GM19324 (cell line): ENCODE measurements at regions not wholly inside any gene's neighbourhood (a gene's known extent, or its start where the extent isn't known, plus 50 kb on each side); places are given as distances from the start of the nearest gene placed in this dataset.

Experiments
- ATAC-seq: cut with Tn5 transposase; IDR thresholded peaks from one replicate; pipeline ENCODE4 v1.9.1; 2021; ENCODE audit warnings: mild to moderate bottlenecking, moderate library complexity; ENCODE audit not compliant: unreplicated experiment, low FRiP score

GRCh38 chr13:34883396-34883795 lies 58.7 kb upstream of the NBEA start:
- ATAC-seq = no peak

- ATAC-seq = no peak
Measured at GRCh38 chr13:34884366-34884765, 57.7 kb upstream of the NBEA start.

GRCh38 chr13:34886121-34886875 lies 55.8 kb upstream of the NBEA start:
- ATAC-seq = no peak

- no peak for ATAC-seq
Measured at GRCh38 chr13:34886987-34887386, 55.1 kb upstream of the NBEA start.
